T-helper 1 cell (primary cell): ENCODE measurements at regions not wholly inside any gene's neighbourhood (a gene's known extent, or its start where the extent isn't known, plus 50 kb on each side); places are given as distances from the start of the nearest gene placed in this dataset.
"Not testable (repeated sequence)": the region's sequence is repeated elsewhere in the genome, so short reads cannot be mapped to it uniquely, and the experiment has no call there.

Source experiments
- DNase-seq, 5 donors: peaks; one replicate each; pipeline ENCODE4 v3.0.0-alpha.2; 2012 to 2020

DNA sequence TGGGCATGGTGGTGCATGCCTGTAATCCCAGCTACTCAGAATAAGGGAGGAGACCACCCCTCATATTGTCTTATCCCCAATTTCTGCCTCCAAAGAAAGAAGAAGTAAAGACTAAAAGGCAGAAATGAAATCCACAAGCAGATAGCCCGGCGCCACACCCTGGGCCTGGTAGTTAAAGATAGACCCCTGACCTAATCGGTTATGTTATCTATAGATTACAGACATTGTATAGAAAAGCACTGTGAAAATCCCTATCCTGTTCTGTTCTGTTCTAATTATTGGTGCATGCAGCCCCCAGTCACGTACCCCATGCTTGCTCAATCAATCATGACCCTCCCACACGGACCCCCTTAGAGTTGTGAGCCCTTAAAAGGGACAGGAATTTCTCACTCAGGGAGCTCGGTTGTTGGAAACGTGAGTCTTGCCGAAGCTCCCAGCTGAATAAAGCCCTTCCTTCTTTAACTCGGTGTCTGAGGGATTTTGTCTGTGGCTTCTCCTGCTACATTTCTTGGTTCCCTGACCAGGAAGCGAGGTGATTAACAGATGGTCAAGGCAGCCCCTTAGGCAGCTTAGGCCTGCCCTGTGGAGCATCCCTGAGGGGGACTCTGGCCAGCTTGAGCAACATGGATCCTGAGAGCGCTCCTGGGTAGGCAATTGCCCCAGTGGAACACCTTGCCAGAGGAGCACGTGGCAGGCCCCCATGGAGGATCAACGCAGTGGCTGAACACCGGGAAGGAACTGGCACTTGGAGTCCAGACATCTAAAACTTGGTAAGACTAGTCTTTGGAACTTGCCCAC is 188.7 kb upstream of the NDUFV2 start:
- DNase-seq = not testable (repeated sequence)

- not testable (repeated sequence) for DNase-seq
These were observed 187.9 kb upstream of the NDUFV2 start for GRCh38 chr18:8914404-8915264.

DNA sequence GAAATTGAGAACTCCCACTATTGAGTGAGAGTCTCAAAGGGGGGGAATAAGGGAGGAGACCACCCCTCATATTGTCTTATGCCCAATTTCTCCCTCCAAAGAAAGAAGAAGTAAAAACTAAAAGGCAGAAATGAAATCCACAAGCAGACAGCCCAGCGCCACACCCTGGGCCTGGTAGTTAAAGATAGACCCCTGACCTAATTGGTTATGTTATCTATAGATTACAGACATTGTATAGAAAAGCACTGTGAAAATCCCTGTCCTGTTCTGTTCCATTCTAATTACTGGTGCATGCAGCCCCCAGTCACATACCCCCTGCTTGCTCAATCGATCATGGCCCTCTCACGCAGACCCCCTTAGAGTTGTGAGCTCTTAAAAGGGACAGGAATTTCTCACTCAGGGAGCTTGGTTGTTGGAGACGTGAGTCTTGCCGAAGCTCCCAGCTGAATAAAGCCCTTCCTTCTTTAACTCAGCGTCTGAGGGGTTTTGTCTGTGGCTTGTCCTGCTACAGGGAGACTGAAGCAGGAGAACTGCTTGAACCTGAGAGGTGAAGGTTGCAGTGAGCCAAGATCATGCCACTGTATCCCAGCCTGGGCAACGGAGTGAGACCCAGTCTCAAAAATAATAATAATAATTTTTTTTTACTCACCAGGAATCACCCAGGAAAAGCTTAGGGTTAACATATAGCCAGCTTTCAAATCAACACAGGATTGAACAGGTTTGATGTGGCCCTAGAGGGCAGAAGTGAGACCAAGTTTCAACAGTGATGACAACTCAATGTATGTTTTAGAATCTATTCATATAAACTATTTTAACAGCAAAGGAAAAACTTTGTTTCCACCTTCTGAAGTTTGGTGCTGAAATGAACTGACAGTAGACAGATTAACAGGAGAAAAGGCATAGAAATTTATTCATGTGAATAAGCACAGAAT is 181.4 kb upstream of the NDUFV2 start:
- not testable (repeated sequence) for DNase-seq

GRCh38 chr18:8926464-8926863 is 176.0 kb upstream of the NDUFV2 start:
- no peak for DNase-seq

DNA sequence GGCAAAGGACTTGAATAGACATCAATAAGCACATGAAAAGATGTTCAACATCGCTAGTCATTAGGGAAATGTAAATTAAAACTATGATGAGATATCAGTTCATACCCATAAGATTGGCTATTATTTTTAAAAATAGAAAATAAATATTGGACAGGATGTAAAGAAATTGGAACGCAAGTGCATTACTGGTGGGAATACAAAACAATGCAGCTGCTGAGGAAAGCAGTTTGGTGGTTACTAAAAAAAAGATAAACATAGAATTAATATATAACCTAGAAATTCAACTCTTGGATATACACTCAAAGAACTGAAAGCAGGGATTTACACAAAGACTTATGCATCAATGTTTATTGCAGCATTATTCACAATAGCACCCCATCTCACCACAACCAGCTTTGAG is 174.5 kb upstream of the NDUFV2 start:
- no peak for DNase-seq

DNA sequence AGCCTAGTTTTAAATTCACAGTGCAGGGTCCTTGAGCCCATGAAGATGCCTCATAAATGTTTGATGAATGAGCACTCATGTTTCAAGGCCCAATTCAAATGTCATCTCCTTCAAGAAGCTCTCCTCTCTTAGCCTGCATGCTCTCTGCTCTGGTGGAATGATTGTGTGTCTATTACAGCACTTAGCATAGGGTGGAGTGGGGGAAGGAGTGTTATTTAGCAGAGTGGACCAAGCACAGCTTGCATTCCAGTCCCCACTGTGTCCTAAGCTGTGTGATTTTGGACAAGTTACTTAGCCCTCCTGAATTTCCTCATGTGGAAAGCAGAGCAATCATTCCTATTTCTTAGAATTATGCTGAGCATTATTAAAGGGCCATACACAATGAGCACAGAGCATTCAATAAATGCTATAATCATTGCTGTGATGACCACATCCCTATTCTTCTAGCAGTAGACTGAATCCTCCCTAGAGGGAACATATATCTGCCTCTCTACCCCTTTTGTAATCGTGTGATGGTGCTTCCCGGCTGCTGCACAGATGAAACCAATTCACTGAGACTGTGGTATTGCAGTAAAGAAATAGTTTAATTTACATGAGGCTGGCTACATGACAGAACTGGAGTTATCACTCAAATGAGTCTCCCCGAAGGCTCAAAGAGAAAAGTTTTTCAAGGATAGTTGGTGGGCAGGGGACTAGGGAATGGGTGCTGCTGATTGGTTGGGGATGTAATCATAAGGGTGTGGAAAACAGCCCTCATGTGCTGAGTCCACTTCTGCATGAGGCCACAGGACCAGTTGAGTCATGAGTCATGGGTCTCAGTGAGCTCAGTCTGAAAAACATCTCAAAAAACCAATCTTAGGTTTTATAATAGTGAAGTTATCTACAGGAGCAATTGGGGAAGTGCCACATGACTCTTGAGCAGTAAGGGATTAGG is 173.4 kb upstream of the NDUFV2 start:
- DNase-seq = no peak

DNA sequence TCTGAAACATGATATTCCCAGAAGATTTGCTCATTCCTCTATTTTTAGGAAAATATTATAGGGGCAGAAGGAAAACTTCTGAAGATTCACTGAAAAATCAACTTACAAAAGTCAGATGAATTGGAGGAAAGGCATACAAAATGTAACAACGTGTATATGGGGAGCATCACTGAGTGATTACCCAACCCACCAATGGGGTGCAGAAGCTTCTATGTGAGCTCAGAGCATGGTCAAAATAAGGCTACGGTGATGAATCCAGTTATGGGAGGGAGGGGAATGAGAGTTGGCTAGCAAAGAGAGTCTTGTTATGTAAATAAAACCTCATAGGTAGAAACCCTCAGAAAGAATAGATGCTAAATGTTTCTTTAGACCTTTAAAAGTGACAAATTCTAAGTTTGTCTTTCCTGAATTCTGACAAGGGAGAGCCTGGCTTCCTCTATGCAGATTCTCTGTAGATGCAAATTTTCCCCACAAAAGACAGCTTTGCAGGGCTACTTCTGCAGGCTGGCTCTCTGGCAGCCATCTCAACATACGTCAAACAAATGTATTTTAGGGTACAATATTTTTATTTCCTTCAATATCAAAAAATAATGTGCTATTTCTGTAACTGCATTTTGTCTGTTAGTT is 171.4 kb upstream of the NDUFV2 start:
- no peak for DNase-seq

GRCh38 chr18:8932866-8933265 is 169.6 kb upstream of the NDUFV2 start:
- no peak for DNase-seq

DNA sequence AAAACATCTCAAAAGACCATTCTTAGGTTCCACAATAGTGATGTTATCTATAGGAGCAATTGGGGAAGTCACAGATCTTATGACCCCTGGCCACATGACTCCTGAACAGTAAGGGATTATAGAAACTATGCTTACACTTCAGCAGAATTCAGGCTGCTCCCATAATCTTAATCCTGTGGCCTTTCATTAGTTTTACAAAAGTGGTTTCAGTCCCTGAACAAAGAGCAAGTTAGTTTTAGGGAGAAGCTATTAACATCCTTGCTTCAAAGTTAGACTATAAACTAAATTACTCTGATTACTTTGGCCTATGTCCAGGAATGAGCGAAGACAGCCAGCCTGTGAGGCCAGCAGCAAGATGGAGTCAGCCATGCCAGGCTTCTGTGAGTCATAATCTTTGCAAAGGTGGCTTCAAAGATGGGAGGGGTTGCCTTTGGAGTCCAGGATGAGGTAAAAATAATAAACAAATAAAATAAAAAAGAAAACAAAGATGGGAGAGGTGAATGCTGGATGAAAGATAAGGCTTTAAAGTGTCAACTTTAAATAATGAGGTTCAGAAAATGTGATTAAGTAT is 168.7 kb upstream of the NDUFV2 start:
- no peak for DNase-seq

GRCh38 chr18:8935346-8935745 is 167.2 kb upstream of the NDUFV2 start:
- DNase-seq = not testable (repeated sequence)

- no peak for DNase-seq
These were observed 165.9 kb upstream of the NDUFV2 start for GRCh38 chr18:8936619-8937018.

- DNase-seq = no peak
These were observed 165.1 kb upstream of the NDUFV2 start for GRCh38 chr18:8937160-8938094.

DNA sequence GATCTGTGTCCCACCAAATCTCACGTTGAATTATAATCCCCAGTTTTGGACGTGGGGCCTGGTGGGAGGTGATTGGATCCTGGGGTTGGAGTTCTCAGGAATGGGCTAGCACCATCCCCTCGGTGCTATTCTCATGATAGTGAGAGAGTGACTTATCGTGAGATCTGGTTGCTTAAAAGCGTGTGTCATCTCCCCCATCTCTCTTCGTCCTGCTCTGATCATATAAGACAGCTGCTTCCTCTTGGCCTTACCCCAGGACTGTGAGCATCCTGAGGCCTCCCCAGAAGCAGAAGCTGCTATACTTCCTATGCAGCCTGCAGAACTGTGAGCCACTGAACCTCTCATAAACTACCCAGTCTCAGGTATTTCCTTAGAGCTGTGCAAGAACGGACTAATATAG is 163.7 kb upstream of the NDUFV2 start:
- no peak for DNase-seq

- no peak for DNase-seq
These were observed 160.2 kb upstream of the NDUFV2 start for GRCh38 chr18:8942021-8942908.

DNA sequence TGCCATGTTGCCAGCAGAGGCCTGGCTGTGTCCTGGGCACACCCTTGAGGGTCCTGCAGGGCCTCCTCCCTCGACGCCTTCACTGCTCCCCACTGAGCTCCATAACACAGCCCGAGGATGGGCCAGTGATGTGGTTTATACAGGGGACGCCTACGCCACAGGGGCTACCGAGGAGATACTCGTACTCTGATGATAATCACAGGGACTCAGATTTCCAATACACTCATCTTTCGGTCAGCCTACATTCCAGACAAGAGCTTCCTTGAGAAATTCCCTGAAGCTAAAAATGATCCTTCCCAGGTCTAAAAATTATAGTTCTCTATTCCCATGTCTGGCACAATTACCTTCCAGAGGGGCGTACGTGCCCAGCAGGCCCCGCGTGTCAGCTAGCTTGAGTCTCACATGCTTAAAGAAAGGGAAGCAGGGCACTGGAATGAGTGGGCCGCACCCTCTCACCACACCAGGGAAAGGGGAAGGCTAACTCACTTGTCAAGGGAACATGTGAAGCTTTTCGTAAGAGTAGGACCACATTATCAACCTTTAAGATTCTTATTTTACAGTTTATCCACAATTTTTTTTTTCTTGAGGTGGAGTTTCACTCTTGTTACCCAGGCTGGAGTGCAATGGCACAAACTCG is 159.5 kb upstream of the NDUFV2 start:
- DNase-seq = no peak

DNA sequence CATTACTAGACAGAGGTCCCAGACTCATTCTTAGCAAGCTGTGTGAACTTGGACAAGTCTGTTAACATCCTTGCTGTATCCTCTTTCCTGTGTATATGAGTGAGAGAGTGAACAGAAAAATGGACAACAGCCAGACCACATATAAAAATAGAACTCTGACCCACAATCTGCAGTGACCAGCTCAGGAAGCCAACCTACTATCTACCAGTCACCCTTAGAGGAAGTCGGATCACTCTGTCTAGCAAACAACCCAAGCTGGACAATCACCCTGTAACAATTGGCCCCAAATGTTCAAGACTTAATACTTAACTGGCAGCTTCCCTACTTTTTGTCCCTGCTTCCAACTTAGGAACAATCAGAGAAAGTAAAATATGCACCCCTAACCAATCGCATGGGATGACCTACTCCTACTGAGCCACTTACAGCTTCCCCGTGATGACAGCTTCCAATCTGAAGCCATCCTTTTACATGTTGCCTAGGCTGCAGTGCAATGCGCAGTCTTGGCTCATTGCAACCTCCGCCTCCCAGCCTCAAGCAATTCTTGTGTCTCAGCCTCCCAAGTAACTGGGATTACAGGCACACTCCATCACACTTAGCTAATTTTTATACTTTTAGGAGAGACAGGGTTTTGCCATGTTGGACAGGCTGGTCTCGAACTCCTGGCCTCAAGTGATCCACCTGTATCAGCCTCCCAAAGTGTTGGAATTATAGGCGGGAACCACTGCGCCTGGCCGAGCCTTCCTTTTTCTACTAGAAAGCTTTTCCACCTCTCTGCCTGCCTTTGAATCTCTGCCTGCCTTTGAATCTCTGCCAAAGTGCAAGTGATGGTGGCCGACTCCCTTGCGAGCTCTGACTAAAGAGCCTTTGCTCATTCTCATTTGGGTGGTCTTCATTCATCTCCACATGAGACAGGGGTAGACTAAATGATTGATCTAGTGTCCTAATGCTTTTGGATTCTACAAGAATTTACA is 158.3 kb upstream of the NDUFV2 start:
- no peak for DNase-seq

- DNase-seq = no peak
These were observed 157.6 kb upstream of the NDUFV2 start for GRCh38 chr18:8944871-8945245.
